HG02763 (cell line): ENCODE measurements at regions not wholly inside any gene's neighbourhood (a gene's known extent, or its start where the extent isn't known, plus 50 kb on each side); places are given as distances from the start of the nearest gene placed in this dataset.

Experiments used
- ATAC-seq: cut with Tn5 transposase; IDR thresholded peaks from one replicate; pipeline ENCODE4 v1.9.1; 2021; ENCODE audit warnings: mild to moderate bottlenecking, moderate library complexity; ENCODE audit not compliant: unreplicated experiment

DNA sequence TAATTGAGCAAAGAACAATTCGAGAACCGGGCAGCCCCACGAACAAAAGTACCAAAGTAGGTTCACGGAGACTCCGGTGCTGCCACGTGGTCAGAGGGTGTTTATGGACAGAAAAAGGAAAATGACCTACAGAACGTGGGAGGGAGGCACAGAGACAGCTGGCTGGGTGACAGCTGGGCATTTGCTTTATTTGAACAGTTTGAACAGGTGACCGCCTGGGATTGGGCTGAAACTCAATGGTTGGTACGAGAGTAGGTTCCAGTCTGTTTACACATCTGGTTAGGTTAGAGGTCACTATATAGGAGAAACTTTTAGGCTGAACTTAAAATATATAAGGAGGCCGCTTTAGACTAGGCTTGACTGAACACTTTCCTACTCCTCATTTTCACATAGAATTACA lies 50.6 kb upstream of the CELF2 start:
- ATAC-seq: no peak

DNA sequence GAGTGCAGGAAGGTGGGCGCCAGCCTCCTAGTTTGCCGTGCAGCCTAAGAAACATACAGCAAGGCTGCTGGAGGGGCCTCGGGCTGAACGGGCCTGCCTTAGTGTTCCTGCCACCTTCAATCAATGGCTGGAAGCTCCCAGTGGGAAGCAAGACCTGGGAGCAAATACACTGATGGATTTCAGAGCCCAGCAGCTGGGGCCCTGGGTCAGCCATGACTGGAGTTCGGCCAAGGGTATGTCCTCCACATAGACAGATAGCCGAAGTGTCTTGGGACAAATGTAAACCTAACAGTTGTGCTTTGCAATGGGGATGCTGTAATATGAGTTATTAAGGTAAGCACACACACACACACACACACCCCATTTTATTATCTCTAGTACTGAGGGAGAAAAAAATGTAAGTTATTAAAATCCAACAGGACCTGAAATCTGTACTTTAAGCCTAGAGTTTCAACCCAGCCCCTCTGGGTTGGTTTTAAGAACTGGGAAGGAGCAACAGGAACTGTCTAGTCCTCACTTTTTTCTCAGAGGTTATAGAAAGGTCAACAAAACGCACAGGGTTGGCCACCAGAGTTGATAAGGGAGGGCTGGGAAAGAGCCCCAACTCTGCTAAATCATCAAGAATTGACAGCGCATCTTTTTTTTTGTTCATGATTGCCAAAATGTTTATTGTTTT lies 50.0 kb upstream of the CELF2 start:
- ATAC-seq: no peak
